Fibroblast of the aortic adventitia (primary cell): ENCODE measurements at regions not wholly inside any gene's neighbourhood (a gene's known extent, or its start where the extent isn't known, plus 50 kb on each side); places are given as distances from the start of the nearest gene placed in this dataset.

ENCODE experiments used
- DNase-seq: peaks from one replicate; pipeline ENCODE4 v3.0.0-alpha.2; 2010; ENCODE audit warnings: low read depth
- H3K4me3 ChIP-seq: 2 replicates; pipeline ENCODE4 v1.5.1; 2011; ENCODE audit warnings: low read depth, mild to moderate bottlenecking, control low read depth, low read length, moderate library complexity
- TF ChIP-seq, protein P1 (sequence below): IDR thresholded peaks from 2 replicates; pipeline ENCODE4 v1.5.1; 2011; ENCODE audit warnings: mild to moderate bottlenecking, low read length, control low read depth, inconsistent platforms; ENCODE audit not compliant: insufficient read depth

DNA sequence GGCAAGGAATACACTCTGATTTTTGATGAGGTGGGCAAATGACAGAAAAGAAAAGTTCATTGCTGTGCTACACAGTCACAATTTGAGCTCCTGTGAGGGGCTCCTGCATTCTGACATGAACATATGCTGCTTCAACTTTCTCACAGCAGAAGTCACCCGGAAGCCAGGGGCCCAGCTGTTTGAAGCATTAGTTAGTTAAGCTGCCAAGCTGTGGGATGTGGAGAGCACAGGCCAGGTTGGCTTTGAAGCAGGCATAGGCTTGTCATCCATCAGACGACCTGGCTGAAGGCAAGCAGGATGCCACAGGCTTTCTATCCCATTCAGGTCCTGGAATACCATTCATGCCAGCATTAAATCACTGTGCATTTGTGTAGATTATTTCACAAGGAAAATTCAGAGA is 63.1 kb downstream of the MTNR1B start:
- TF ChIP-seq, protein P1, sequence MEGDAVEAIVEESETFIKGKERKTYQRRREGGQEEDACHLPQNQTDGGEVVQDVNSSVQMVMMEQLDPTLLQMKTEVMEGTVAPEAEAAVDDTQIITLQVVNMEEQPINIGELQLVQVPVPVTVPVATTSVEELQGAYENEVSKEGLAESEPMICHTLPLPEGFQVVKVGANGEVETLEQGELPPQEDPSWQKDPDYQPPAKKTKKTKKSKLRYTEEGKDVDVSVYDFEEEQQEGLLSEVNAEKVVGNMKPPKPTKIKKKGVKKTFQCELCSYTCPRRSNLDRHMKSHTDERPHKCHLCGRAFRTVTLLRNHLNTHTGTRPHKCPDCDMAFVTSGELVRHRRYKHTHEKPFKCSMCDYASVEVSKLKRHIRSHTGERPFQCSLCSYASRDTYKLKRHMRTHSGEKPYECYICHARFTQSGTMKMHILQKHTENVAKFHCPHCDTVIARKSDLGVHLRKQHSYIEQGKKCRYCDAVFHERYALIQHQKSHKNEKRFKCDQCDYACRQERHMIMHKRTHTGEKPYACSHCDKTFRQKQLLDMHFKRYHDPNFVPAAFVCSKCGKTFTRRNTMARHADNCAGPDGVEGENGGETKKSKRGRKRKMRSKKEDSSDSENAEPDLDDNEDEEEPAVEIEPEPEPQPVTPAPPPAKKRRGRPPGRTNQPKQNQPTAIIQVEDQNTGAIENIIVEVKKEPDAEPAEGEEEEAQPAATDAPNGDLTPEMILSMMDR: no peak
- no peak for DNase-seq
- H3K4me3 ChIP-seq: no peak overlapping the region

DNA sequence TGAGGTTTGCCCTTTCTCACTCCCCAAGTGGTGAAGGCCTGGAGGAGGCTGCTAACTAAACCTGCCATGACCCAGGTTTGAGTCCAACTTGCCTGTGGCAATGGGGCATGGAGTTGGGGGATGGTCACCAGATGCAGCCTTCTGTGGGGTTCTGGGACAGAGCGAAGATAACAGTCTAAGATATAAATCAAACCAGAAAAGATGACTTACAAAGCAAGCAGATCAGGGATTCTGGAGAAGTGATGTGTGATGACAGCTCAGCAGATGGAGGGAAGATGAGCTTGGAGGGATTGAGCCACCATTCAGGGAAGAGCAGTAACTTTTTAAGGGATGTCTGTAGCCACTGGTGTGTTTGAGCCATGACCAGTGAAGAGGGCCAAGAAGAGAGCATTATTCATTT is 63.6 kb downstream of the MTNR1B start:
- no peak overlapping the region for H3K4me3 ChIP-seq
- TF ChIP-seq, protein P1: no peak
- no peak for DNase-seq

DNA sequence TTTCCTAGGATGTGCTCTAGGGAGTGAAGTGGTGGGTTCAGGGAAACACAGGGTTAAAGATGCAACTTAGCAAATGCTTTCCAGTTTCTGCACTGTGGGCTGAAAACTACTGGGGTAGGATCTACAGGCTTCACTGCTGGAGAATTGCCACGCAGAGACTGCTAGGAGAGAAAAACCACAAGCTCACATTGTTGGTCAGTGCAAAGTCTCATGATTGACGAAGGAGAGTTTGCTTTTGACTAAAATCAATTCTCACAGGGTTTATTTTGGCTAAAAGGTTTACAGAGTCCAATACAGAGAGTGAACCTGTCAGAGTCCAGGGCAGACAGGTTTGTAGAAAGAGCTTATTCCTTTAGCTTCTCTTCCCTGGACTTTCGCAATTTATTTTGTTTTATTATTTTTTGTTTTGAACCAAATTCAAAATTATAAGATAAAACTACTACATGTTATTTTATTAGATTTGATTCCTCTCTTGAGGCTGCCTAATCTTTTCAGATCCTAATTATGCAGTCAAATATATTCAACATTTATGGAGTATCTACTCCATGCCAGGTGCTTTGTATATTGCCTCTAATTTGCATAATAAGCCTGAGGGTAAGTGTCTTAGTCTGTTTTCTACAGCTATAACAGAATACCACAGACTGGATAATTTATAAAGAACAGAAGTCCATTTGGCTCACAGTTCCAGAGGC is 64.7 kb downstream of the MTNR1B start:
- H3K4me3 ChIP-seq: no peak overlapping the region
- peak; percentile 28 for DNase-seq
- TF ChIP-seq, protein P1: no peak

DNA sequence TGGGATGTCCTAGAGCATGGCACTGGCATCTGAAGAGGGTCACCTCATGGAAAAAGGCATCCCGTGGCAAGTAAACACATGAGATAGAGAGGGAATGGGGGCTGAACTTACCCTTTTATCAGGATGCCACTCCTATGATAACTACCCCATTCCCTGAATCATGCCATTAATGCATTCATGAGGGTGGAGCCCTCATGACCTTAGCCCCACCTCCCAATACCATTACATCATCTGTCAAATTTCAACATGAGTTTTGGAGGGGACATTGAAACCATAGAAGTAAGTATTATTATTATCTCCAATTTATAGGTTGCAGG is 65.2 kb downstream of the MTNR1B start:
- TF ChIP-seq, protein P1: no peak
- H3K4me3 ChIP-seq: no peak overlapping the region
- DNase-seq: no peak

DNA sequence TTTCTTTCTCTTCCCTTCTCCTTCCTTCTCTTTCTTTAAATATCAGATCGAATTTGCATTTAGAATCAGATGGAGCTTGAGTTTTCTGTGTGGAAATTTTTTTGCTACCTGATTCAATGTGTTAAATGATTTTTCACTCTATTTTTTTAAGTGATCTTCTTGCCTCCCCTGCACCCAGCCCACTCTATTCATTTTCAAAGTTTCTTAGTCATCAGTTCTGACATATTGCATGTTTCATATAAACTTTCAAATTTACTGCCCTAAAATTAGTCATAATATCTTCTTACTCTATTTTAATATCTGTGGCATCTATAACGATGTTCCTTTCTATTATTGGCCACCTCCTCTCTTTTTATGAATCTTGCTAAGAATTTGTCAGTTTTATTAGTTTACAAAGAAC is 69.1 kb downstream of the MTNR1B start:
- no peak for DNase-seq
- H3K4me3 ChIP-seq: no peak overlapping the region
- TF ChIP-seq, protein P1: no peak

DNA sequence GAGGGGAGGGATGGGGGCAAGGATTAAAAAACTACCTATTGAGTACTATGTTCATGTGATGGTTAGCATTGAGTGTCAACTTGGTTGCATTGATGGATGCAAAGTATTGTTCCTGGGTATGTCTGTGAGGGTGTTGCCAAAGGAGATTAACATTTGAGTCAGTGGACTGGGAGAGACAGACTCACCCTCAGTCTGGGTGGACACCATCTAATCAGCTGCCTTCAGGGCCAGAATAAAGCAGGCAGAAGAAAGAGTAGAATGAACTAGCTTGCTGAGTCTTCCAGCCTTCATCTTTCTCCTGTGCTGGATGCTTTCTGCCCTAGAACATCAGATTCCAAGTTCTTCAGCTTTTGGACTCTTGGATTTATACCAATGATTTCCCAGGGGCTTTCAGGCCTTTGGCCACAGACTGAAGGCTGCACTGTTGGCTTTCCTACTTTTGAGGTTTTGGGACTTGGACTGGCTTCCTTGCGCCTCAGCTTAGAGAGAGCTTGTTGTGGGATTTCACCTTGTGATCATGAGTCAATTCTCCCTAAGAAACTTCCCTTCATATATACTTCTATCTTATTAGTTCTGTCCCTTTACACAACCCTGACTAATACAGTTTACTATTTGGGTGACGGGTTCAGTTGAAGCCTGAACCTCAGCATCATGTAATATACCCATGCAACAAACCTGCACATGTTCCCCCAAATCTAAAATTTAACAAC is 70.2 kb downstream of the MTNR1B start:
- TF ChIP-seq, protein P1: no peak
- H3K4me3 ChIP-seq: no peak overlapping the region
- DNase-seq: peak; percentile 51
